Right forelimb (tissue), 1 donor: ENCODE measurements at regions not wholly inside any gene's neighbourhood (a gene's known extent, or its start where the extent isn't known, plus 50 kb on each side); places are given as distances from the start of the nearest gene placed in this dataset.

Experiments
- DNase-seq: peaks from one replicate; pipeline ENCODE4 v3.0.0-alpha.2; 2018

DNA sequence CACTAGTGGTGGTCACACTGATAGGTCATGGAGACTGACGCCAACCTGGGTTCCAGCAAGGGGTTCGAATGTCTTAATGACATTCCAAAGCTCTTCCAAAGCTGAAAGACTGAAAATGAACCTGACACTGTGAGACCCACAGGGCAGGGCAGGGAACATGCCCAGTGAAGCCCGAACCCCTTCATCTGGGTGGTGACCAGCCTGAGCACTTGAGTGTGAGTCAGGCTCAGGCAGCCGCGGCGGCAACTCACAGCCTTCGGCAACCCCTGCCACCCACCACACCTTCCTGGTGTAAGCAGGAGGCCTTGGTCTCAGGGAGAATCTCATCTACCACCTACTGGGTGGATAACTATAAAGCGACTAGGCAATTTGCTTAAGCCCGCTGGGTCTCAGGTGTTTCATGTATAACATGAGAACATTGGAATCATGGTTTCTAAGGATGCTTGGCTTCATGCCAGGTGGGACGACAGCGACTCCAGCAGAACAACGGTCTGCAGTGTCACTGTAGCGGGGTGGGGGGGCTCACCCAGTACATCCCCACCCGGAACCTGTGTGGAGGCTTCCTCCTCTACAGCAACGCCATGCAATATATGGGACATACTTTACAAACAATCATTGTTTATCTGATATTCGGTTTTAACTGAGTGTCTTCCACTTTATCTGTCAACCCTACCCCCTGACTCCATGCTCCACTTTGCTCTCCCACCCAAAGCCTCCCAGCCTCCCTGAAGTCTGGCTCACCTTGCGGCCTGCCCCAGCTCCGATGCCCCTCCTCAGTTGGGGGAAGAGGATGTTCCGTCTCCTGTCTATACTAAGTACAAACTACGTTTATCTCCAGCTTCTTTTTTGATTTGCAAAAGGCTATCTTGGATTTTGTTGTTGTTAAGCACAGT lies 125.0 kb upstream of the MEF2A start:
- DNase-seq: peak; percentile 39

GRCh38 chr15:99441444-99441800 lies 124.4 kb upstream of the MEF2A start:
- peak; percentile 37 for DNase-seq

GRCh38 chr15:99441871-99442251 lies 123.9 kb upstream of the MEF2A start:
- DNase-seq: peak; percentile 24

GRCh38 chr15:99442252-99442897 lies 123.4 kb upstream of the MEF2A start:
- peak; percentile 79 for DNase-seq

GRCh38 chr15:99443056-99443756 lies 122.6 kb upstream of the MEF2A start:
- DNase-seq: peak; percentile 30

DNA sequence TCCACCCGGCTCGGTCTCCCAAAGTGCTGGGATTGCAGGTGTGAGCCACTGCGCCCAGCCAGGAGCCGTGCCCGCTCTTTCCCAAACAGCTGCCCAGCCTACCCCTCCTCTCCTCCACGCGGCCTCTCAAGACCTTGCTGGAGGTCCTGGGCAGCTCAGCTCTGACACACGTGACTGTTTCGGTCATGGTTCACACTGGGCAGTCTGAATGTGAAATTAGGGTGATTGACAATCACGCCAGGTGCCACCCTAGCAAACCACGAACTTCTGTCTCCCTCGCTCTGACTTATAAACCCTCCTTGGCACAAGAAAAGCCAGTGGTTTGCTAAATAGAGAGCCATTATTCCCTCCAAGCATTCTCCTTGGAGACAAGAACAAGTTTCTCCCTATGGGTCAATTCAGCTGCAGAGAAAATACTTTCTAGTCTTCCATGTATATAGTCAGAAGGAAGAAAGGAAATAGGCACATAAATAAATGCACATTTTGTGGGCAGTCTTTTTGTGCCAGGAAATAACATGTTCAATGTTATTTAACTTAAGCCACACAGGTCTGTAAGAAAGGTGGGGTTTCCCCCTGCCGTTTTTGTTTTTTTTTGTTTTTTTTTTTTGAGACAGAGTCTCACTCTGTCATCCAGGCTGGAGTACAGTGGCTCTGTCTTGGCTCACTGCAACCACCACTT lies 121.9 kb upstream of the MEF2A start:
- peak; percentile 35 for DNase-seq

GRCh38 chr15:99445272-99445850 lies 120.4 kb upstream of the MEF2A start:
- DNase-seq: no peak

DNA sequence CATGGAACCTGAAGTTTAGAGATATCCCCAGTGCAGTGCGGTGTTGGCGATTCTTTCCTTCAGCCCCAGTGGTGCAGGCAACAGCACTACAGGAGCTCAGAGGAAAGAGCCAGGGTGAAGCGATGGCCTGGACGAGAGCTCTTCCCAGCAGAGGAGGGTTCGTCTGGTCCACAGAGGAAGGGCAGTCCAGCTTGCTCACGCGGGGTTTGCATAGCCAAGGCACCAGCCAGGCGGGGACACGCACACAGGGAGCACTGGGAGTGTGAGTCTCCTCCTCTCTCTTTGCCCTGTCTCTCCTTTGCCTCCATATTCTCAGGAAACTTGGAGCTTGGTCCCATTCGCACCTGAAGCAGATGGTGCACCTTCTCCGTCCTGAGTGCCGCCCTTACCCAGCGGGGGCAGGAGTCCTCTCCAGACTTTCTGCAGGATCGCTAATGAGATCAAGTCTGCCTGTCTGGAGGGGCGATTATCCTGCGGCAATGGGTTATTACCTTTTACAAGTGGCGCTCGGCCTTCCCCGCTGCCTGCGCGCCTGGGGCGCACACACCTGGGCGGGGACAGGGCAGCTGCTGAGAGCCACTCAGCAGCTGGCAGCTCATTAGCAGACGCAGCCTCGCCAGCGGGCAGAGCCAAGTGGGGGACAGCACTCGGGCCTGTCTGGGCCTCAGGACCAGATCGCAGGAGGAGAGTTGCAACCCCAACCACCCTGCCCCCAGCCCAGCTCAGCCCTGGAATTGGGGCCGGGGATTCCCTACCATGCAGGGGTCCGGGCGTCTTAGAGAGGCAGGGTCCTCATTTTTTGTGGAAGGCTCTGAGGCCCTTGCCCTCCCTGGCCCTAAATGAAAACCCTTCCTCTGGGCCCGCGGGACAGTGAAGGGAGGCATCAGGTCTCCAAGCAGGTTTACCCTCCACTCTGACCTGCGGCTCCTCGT lies 119.0 kb upstream of the MEF2A start:
- DNase-seq: peak; percentile 39

DNA sequence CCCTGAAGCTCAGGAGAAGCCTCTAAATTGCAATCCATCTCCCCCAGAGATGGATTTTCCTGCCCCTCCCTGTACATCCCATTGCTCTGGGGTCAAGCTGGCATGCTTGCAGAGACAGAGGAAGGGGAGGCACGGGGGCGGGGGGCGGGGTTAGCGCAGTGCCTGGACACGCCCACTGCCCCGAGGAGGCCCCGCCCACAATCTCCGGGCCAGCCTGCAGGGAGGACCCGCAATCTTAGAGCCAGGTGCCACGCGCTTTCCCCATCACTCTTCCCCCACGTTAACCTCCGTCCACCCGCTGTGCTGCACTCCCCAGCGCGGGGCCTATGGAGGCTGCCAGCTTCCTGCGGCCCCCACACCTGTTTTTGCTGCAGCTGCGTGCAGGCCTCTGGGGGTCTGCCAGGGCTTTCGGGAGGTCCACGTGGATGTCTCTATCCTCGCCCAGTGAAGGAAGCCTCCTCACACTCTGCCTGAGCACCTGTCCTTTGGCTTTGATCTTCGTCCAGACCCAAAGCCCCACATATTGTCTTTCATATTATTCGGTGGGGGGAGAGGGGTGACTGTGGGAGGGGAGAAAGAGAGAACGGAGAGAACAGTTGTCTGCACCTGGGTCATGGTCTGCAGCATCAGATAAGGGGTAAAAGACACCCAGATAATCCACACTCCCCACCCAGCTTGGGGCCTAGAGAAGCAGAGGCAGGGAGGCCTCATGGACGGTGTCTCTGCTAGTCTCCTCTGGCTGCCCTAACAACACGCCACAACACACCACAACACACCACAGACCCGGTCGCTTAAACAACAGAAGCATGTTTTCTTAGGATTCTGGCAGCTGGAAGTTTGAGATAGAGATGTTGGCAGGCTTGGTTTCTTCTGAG lies 118.0 kb upstream of the MEF2A start:
- DNase-seq: peak; percentile 67

- no peak for DNase-seq
Measured at GRCh38 chr15:99449514-99449913, 116.3 kb upstream of the MEF2A start.

DNA sequence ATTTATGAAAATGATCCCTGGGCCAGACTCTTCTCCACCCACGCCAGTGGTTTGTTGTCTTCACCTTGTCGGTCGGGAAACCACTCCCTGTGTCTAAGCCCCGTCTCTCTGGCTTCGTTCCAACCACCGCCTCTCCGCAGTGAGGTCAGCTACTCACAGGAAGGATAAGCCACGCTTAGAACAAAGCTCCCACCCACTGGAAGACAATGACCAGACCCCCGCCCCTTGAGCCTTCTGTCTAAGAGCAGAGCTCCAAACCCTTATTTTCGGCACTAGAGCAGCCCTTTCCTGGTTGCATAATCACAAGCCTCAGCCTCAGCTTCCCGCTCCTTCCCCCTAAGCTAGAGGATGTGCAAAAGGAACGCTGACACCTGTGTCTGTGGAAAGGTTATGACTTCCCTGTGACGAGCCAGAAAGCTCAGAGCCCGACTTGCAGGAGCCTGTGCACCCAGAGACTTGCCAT lies 114.9 kb upstream of the MEF2A start:
- DNase-seq: peak; percentile 70

DNA sequence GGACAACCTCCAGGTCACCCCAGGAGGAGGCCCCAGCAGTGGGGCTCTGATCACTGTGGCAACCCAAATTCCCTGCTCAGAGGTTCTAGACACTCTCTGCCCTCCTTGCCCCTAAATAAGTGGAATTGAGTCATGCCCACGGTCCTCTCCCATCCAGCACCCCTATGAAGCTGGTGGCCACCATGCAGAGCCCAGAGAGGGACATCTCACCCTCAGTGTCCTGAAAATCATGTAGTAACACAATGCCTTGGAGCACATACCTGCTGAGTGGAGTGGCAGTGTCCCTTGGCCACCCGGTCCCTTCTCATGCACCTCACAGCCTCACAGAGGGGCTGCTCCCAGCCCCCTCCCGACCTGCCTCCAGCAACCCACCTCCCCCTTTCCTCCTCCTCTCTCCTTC lies 114.3 kb upstream of the MEF2A start:
- peak; percentile 31 for DNase-seq

DNA sequence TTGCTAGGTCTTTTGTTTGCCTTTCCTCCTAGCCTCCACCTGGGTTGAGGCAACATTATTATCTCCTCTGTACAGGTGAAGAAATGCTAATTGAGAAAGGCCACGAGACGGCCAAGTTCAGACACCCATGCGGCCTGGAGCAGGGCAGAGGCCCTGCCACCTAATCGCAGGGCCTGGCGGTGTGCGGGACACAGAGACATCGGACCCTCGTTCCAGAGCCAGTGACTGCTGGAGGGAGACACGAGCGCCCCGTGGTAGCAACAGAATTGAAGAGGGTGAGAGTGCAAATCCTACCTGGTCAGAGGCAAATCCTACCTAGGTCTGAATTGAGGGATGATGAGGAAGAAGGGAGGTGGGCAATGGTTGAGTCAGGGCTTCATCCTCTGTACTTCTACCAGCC lies 113.8 kb upstream of the MEF2A start:
- peak; percentile 30 for DNase-seq

- DNase-seq: peak; percentile 66
Measured at GRCh38 chr15:99452728-99453636, 112.8 kb upstream of the MEF2A start.

- peak; percentile 31 for DNase-seq
Measured at GRCh38 chr15:99453637-99454030, 112.2 kb upstream of the MEF2A start.

- peak; percentile 38 for DNase-seq
Measured at GRCh38 chr15:99454107-99454809, 111.5 kb upstream of the MEF2A start.

DNA sequence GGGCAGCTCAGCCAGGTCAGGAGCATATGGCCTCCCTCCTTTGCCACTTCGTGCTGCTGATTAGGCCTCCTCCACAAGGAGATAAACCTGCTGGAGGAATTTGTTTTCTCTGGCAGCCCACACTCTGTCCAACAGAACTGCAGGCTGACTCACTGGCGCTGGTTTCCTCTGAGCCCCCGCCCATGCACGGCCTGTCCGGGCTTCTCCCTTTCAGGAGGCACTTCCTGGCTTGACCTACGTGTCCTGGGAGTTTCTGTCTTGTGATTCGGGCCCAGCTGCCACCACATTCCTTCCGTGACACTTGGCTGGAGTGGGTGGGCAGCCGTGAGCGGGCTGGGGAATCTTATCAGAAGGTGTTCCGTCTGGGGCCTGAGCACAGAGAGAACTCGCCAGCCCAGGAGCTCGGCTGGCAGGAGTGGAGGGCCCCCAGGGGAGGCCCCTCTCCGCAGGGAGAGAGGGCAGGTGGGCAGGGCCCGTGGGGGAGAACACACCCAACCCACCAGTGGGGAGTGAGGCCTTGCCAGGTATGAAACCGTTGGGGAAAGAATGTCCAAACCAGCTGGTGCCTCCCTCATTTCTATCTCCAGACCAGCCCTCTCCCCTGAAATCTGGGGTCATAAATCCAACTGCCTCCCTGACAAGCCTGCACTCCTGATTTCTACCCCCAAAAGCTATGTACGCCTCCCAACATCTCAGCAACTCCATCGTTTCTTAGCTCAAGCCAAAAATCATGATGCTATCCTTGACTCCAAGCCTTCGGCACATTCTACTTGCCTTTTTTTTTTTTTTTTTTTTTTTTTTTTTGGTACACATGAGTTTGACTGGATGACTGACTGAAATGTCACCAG lies 110.6 kb upstream of the MEF2A start:
- DNase-seq: peak; percentile 56

DNA sequence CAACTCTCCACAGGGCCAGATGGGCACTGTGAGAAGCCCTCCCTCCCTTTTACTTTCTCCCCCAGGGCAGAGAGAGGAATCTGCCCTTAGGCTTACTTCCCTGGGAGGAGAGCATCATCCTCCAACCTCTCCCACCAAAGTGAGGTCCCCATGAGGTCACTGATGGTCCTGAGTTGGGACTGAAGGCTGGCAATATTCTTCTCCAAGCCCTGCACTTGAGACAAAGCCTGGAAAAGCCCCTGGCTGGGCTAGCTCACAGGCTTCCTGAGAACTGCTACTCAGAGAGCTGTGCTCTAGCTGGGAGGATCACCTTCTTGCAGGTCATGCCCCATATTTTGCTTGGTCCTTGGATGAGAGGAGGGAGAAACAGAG lies 110.0 kb upstream of the MEF2A start:
- peak; percentile 24 for DNase-seq
